Chondrocyte (in vitro differentiated cells): ENCODE measurements at regions not wholly inside any gene's neighbourhood (a gene's known extent, or its start where the extent isn't known, plus 50 kb on each side); places are given as distances from the start of the nearest gene placed in this dataset.

Source experiments
- DNase-seq: peaks from one replicate; pipeline ENCODE4 v3.0.0; 2021; ENCODE audit warnings: mixed read lengths, low spot score
- H3K27ac Mint-ChIP-seq: one replicate; pipeline ENCODE4 v1.8.0; 2021; ENCODE audit warnings: mild to moderate bottlenecking, moderate library complexity, mixed read lengths; ENCODE audit not compliant: unreplicated experiment
- H3K27me3 Mint-ChIP-seq: 2 replicates; pipeline ENCODE4 v1.8.0; 2021; ENCODE audit warnings: low read depth, mixed read lengths
- H3K36me3 Mint-ChIP-seq: 2 replicates; pipeline ENCODE4 v1.8.0; 2021; ENCODE audit warnings: low read depth, mixed read lengths
- H3K4me1 Mint-ChIP-seq: 2 replicates; pipeline ENCODE4 v1.8.0; 2021; ENCODE audit warnings: low read depth, mild to moderate bottlenecking, mixed read lengths
- H3K4me3 Mint-ChIP-seq: one replicate; pipeline ENCODE4 v1.8.0; 2021; ENCODE audit warnings: mild to moderate bottlenecking, moderate library complexity, mixed read lengths; ENCODE audit not compliant: unreplicated experiment
- H3K9me3 Mint-ChIP-seq: 2 replicates; pipeline ENCODE4 v1.8.0; 2021; ENCODE audit warnings: low read depth, mixed read lengths
- CTCF ChIP-seq: fragments of 200-600 bp; sonication (generic); IDR thresholded peaks from 2 replicates; pipeline ENCODE4 v1.5.0; 2021; ENCODE audit warnings: antibody characterized with exemption, mild to moderate bottlenecking, moderate library complexity

- H3K4me3 Mint-ChIP-seq, result no peak overlapping the region
- no peak for TF ChIP-seq CTCF
- H3K4me1 Mint-ChIP-seq, result no peaks in the 10 kb centered on the region
- peaks cover 2% of the 10 kb centered on the region for H3K9me3 Mint-ChIP-seq
- no peak for DNase-seq
- H3K36me3 Mint-ChIP-seq, result no peaks in the 10 kb centered on the region
- H3K27ac Mint-ChIP-seq, result no peak overlapping the region
- H3K27me3 Mint-ChIP-seq, result no peaks in the 10 kb centered on the region
Measured at GRCh38 chr2:163312713-163313112, 423.1 kb downstream of the FIGN start.

- Mint-ChIP-seq H3K27ac (no peak overlapping the region), H3K36me3 (peaks cover 2% of the 10 kb centered on the region), H3K27me3 (no peaks in the 10 kb centered on the region), H3K4me3 (no peak overlapping the region), H3K4me1 (no peaks in the 10 kb centered on the region), H3K9me3 (peaks cover 6% of the 10 kb centered on the region)
- no peak for DNase-seq
- no peak for TF ChIP-seq CTCF
Measured at GRCh38 chr2:163306647-163307046, 429.2 kb downstream of the FIGN start.

GRCh38 chr2:163302141-163302540, 433.7 kb downstream of the FIGN start:
- Mint-ChIP-seq H3K27ac (no peak overlapping the region), H3K27me3 (no peaks in the 10 kb centered on the region), H3K4me3 (no peak overlapping the region), H3K9me3 (no peaks in the 10 kb centered on the region), H3K4me1 (no peaks in the 10 kb centered on the region), H3K36me3 (no peaks in the 10 kb centered on the region)
- no peak for TF ChIP-seq CTCF
- no peak for DNase-seq

- no peak for TF ChIP-seq CTCF
- Mint-ChIP-seq H3K4me1 (no peaks in the 10 kb centered on the region), H3K4me3 (no peak overlapping the region), H3K9me3 (peaks cover 7% of the 10 kb centered on the region), H3K36me3 (no peaks in the 10 kb centered on the region), H3K27ac (no peak overlapping the region), H3K27me3 (no peaks in the 10 kb centered on the region)
- DNase-seq, result no peak
Measured at GRCh38 chr2:163291790-163292189, 444.0 kb downstream of the FIGN start.

GRCh38 chr2:163281717-163282116, 443.1 kb upstream of the KCNH7 start:
- no peak overlapping the region for H3K27ac Mint-ChIP-seq
- no peak for TF ChIP-seq CTCF
- no peaks in the 10 kb centered on the region for H3K36me3 Mint-ChIP-seq
- no peaks in the 10 kb centered on the region for H3K27me3 Mint-ChIP-seq
- DNase-seq, result no peak
- H3K9me3 Mint-ChIP-seq, result peaks cover 13% of the 10 kb centered on the region
- no peak overlapping the region for H3K4me3 Mint-ChIP-seq
- no peaks in the 10 kb centered on the region for H3K4me1 Mint-ChIP-seq
